IPS DF 19.7 (cell line): ENCODE measurements at regions not wholly inside any gene's neighbourhood (a gene's known extent, or its start where the extent isn't known, plus 50 kb on each side); places are given as distances from the start of the nearest gene placed in this dataset.

Source experiments
- DNase-seq: peaks from one replicate; pipeline ENCODE4 v3.0.0-alpha.2; 2013; ENCODE audit warnings: low read depth, low spot score

DNA sequence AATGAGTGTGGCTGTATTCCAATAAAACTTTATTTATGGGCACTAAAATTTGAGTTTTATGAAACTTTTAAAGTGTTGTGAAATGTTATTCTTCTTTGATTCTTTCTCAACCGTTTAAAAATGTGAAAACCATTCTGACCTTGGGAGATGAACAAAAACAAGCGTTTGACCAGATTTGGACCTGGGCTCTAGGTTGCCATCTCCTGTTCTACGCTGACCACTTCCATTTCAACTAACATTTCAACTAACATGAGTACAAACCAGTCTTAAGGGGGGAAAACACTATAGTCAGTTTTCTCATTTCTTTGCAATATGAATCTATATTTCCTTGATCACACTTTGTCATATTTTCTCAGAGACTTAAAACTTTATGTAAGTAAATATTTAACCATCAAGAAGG lies 118.4 kb upstream of the IRX5 start:
- DNase-seq: no peak

DNA sequence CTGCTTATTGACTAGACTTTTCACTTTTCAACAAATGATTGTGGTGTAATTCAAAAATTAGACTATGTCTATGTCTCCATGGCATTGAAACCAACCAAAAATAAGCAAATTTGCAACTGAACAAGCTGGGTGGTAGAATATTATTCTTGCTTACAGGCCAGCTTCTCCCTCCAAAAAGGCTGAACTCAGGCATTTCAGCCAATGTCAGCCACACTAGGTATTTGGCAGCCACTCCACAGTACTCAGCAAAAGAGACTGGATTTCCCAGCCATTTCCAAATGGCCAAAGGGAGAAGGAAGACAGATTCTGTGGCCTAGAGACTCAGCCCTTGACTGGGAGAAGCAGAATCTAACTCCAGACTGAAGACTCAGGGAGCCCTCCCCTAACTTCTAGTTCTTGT lies 121.8 kb upstream of the IRX5 start:
- DNase-seq: no peak

DNA sequence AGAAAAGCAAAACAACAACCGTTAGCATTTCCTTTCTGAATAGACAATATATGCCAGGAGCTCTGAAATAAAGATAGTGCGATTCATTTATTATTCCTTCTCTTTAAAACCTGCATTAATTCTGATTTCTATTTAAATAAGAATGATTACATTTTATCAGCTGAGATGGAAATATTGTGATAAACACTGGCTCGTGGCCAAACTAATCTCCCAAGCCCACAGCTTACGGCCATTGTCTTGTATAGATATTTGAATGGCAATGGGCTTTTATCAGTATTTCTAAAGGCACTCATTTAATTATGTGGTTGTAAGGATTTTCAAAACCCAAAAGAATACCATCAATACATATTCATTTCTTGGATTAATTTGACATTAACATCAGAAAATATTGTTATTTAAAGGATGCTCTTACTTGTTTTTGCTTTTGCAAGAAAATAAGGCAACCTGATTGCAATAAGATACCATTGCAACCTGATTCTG lies 123.7 kb upstream of the IRX5 start:
- DNase-seq: no peak

DNA sequence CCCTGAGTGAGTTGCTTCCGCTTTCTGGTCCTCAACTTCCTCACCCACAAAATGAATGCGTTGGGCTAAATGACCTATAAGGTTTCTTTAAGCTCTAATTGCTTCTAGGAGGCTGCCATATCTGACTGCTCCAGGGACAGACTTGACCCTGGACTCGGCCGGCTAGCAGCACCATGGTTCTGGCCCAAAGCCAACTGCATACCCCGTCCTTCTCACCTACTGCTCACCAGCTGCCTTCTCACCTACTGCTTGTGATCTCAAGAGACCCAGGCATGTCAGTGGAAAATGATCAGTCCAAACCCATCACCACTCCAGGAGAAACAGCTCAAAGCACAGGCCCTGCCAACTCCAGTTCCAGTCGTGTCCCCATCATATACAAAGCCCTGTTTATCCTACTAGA lies 124.3 kb upstream of the IRX5 start:
- DNase-seq: no peak

DNA sequence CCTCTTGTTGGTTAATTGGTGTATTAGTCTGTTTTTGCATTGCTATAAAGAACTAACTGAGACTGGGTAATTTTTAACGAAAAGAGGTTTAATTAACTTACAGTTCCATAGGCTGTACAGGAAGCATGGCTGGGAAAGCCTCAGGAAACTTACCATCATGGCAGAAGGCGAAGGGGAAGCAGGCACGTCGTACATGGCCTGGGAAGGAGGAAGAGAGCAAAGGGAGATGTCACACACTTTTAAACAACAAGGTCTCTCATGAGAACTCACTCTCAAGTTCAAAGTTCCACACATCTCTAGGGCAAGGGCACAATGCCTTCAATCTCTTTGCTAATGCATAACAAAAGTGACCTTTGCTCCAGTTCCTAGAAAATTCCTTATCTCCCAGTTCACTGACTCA lies 125.0 kb upstream of the IRX5 start:
- no peak for DNase-seq

DNA sequence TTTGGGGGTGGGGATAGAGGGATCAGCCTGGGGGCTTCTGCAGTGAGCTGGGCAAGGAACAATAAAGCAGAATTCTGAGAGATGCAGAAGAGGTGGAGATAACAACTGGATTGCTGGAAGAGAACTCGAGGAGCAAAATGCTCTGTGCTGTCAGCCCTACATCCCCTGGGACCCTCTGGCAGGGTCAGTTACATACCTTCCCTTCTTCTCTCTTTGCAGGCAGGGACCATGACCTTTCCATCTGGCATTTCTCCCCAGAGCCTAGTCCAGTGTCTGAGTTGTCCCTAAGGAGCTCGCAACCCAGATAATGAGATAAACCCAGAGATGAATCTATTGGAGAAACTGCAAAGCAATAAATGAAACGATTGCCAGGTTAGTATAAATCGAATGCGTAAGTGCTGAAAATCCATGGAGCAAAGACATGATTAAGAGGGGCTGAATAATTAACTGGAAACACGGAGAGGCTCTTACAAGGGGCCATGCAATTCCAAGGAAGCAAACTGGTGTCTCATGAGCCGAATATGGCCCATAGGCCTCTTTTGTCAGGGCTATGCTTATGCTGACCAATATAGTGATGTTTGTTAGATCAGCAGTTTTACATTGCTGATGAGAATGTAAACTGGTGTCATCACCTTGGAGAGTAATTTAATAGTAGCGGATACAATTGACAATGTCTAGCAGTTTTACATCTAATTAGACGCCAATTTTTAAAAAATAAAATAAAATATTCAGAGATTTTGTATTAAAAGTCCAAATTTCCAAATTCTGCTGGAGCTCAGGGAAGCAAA lies 129.4 kb upstream of the IRX5 start:
- DNase-seq: no peak

DNA sequence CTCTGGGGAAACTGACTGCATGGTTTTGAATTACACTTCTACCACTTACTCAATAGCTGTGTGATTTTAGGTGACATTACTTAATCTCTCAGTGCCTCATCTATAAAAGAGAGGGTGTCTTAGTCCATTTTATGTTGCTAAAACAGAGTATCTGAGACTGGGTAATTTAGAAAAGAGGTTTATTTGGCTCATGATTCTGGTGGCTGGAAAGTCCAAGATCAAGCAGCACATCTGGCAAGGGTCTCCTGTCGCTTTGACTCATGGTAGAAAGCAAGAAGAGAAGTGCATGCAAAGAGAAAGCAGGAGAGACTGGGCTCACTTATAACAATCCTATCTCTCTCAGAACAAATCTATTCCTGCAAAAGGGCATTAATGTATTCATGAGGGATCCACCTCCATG lies 132.4 kb upstream of the IRX5 start:
- DNase-seq: no peak

DNA sequence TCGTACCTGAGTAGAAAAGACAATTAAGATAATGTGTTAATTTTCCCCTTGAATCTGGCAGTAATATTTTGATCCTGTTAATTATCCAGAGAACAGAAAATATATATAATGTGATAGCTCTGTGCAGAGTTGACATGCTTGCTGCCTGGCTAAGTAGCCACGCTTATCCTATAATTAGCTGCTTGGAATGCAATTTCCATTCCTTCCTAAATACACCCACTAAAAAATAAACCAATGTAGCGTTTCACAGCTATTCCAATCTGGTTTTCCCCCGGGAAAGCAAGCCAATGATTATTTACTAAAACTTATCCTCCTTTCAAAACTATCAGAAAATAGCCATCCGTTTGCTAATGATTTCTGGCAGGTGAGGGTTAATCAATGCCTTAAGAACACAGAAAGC lies 134.5 kb upstream of the IRX5 start:
- no peak for DNase-seq

DNA sequence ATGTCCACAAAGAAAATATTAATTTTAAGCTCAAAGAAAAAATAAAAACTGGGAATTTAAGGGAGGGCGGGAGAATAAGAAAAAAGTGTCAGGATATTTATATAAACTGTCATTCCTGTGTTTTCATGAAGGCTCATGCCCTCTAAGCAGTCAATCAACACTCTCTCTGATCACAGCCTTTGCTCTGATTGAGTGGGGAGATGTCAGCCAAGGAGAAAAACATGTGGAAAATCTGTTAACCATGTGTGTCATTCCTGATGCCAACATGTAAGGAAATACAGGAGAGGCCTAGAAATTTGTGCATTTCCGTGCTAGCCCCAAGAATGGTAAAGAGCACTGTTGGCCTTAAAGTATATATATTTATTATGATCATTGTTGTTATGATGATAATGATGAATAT lies 137.9 kb upstream of the IRX5 start:
- DNase-seq: no peak

DNA sequence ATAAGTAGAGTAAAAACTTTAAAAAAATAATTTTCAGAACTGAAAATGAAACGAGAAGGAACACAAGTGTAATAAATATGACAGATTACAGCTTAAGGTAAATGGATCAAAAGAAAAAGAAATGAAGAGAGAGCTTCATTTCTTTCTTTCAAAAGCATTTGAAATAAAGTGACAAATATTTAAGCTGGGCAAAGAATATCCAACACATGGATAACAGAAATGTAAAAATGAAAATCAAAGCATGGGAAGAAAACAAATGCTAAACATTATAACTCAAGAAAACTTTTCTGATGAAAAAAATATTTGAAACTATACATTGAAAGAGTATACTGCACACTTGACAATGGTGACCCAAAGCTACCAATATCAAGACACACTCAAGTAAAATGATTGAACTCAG lies 143.6 kb upstream of the IRX5 start:
- no peak for DNase-seq

DNA sequence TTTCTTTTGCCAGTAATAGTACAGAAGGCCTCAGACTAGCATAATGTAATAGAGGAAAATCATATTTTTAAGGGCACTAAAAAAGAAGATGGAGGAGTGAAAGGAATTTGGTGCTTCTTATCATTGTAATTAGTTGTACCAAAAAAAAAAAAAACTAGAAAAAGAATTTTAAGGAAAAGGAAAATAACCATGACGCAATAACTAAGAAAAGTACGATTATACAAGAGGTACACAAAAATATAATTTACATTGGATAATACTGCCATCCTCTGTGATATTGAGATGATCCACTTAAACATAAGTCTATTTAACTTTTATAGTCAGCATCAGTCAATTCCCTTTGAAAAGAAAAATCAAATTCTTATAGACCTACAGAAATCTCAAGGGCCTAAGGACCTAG lies 146.7 kb upstream of the IRX5 start:
- DNase-seq: no peak

DNA sequence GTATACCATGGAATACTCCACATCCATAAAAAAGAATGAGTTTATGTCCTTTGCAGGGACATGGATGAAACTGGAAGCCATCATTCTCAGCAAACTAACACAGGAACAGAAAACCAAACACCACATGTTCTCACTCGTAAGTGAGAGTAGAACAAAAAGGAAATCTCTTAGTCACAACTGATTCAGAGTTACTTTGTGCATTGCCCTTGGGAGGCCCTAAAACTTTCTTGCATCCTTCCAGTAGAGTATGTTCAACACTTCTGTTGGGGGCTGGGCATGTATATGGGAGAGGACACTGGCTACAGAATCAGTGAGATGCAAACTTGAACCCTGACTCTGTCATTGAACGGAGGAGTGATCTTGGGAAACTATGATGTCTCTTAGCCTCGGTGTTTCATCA lies 147.4 kb upstream of the IRX5 start:
- no peak for DNase-seq

DNA sequence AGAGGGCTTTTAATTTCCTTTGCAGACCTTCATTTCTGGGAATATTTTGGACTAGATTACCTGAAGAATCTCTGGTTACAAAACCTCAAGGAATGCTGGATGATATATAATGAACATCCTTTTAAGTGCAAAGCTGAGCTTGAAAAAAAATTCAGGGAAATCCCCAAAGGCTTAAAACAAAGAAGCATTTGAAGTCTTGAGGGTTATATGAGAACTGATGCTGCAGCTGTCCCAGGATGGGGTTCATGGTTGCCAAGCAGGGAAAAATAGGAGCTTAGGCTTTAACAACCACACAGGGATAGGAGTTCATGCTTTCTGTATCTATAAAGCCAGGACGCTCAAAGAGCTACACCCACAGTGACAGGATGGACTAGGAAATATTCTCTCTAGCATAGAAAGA lies 150.4 kb upstream of the IRX5 start:
- no peak for DNase-seq

DNA sequence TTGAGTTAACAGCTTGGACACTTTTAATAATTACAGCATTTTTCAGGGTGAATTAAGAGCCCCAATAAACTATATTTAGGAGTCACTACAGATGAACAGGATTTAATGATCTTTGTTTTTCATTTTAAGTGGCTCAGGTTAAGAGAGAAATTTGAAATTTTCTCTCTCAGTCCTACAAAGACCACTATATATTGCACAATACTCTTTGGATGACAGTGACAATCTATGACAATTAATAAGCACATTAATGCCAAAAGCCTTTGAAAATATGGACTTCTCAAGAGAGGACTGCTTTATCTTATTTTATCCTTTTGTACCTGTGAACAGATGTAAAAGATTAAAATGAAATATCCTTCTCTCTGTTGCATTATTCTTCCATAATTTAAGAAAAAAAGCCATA lies 151.1 kb upstream of the IRX5 start:
- DNase-seq: no peak

DNA sequence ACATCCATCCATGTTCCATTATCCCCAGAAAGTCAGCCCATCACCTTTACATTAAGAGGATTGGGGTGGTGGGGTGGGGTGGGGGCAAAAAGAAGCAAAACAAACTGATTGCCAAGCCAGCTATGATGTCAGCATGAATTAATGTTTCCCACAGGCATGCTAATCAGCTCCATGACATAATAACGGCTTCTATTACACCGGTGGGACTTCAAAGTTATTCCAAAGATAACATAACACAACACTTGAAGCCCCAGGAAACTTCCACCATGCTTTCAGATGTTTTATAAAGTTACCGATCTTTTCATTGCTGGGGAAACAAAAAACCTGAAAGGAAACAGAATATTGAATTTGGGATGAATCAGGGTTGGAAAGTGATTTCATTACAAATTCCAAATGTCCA lies 155.9 kb upstream of the IRX5 start:
- DNase-seq: no peak

DNA sequence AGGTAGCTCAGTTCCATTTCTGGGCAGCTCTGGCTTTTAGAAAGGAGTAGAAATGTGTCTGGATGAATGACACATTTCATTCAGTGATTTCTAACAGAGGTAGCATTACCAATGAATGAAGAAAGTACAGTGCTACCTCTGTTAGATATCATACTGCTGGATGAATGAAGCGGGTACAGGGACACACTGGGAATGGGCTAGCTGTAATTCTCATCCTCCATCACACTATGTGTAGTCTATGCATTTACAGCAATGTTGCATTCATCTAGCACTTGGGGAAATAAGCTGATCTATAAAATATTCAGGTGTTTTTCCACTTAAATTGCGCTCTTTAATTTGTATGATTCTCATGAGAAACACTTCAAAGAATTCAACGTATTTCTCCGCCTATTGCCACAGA lies 158.3 kb upstream of the IRX5 start:
- no peak for DNase-seq

DNA sequence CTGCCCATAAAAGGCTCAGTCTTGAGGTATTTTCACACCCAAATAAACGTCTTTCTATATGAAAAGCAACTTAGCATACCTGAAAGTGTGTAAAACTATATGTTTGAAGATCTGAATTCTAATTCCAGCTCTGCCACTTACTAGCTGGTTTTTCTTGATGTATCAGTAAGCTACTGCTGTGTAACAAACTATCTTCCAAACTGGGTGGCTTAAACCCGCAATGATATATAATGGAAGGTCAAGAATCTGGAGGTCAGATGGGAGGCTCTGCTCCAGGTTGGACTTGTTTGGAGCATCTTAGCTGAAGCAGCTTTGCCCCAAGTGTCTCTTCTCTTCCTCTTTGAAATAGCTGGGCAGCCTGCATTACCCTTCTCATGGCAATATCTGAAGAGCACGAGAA lies 164.3 kb upstream of the IRX5 start:
- no peak for DNase-seq

DNA sequence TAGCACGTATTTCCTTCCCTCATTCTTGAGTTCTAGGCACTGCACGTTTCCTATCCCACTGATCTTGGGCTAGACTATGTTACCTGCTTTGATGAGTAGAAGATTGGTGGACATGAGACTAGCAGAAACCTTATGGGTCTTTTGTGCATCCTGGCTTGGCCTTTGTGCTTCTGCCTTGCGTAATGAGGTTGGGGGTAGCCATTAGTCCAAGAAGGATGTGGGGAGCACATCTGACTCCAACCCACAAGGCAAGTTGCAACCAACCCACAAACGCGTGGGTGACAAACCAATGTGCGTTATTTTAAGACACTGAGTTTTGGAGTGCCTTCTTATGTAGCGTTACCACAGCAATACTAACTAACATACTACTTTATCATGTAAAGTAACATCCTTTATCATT lies 180.4 kb upstream of the IRX5 start:
- DNase-seq: no peak

DNA sequence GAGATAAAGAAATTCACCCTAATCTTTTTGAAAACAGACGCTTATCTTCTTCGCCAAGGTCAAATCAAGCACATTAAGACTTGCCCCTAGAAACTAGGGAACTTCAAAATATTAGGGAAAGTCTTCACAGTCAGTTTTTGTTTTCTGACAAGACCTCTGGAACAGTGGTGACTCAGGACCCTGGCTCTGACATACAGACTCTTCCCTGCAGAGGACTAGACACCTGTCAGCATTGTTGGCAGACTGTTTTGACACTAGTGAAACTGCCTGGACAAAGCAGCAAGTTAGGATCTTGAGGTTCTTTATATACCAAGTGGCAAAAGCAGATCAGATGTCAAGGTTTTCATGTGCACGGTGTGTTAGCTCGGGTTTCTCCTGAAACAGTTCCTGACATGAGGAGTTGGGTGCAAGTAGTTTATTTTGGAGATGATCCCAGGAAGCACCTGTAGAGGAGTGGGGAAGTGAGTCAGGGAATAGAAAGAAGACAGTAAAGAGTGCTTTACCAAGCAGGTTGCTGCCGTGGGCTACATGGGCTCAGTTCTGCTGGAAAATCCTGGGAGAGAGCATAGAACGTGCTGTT lies 182.0 kb upstream of the IRX5 start:
- no peak for DNase-seq

DNA sequence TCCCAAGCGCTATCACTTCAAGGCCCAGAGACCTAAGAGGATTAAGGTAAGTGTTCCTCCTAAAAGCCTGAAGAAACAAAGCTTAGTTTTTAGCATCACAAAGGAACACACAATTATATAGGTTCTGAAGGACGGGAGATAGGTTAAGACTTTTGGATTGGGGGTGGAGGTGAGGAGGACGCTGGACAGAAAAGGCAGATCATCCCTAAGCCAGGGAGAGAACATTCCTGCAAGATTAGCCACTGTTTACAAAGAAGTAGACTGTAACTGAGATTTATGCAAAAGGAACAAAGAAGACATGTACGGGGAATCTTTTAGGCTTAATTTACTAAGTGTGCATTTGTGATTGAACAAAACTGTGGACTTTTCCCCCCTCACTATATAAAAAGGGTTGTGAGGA lies 184.1 kb upstream of the IRX5 start:
- no peak for DNase-seq

DNA sequence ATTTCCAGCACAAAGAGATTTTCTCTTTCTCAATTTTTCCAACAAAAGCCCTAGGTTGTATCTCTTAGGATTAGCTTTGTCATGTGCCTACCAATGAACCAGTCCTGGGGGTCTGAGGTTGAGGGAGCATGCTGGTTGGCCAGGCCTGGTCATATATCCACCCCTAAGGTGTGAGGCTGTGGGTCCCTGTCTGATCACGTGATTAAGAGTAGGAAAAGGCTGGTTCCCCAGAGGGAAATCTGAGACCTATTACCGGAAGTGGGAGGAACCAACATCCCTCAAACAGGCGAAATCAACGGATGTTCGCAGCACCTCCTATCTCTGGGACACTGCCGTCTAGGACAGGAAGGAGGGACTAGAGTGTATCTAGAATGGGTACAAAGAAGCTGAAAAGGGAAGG lies 185.7 kb upstream of the IRX5 start:
- no peak for DNase-seq

DNA sequence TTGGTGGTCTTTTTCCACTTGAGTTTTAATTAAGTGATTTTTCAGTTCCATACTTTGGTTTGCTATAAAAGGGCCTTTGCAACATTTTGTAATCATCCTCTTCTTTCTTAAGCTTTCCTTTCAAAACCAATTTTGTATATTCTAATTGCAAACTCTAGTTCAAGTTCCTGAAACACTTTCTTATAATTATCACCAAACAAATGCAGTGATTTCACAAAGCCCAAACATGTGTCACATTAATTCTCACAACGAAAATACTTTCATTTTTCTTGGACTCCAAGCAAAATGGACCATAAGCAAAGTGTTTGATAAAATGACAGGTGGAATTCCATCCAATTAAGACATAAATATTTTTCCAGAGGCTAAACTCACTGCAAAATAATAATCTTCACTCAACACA lies 188.2 kb upstream of the IRX5 start:
- DNase-seq: no peak

DNA sequence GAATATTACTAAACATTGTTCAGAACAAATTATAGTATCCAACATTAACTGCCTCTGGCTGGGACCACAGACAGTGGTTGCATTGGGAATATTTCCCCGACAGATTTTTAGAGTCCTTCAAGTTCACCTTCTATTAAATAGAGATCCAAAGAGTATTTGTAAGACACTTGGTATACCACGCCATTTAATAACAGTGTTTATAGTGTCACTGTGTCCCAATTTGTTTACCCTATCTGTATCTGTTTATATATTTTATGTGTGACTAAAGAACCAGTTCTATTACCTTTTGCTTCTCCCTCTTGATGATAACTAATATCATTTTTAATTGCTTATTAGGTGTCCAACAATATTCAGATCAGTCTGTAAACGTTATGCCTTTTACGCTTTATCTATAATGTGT lies 191.3 kb upstream of the IRX5 start:
- DNase-seq: no peak

DNA sequence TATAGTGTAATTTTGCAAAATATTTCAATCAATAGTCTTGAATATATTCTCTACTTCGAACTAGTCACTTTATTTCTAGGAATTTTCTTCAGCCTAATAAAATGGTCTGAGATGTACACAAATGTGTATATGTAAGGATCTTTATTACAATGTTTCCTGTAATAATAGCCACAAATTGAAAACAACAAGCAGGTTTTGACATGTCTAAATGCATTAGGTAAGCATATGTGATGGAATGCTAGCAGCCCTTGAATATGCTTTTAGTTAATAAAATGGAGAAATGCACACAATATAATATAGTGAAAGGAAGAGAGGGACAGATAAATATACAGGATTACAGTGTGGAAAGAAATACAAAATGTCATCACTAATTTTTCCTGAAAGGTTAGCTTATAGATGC lies 196.5 kb upstream of the IRX5 start:
- DNase-seq: no peak
